GM21447 (cell line): ENCODE measurements at regions not wholly inside any gene's neighbourhood (a gene's known extent, or its start where the extent isn't known, plus 50 kb on each side); places are given as distances from the start of the nearest gene placed in this dataset.

Source experiments
- ATAC-seq: cut with Tn5 transposase; IDR thresholded peaks from one replicate; pipeline ENCODE4 v1.9.1; 2021; ENCODE audit not compliant: unreplicated experiment

DNA sequence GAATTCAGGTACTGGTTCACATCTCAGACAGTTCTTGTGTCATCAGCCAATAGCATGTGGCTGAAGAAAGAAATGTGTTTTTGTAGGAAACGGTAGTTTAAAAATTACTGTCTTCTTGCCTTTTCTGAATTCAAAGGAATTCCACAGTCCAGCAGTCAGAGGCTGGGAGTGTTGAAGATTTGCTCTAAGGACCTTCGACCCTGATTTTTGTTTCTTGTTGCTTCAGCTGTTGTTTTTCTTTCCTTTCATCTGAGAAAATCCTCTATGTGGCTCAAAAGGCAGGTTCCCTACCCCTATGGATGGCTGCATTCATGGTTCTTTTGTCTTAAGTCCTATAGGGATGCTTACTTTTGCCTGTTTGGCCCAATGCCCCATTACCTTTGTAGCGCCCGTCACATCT lies 304.9 kb downstream of the TMEM167A start:
- no peak for ATAC-seq

DNA sequence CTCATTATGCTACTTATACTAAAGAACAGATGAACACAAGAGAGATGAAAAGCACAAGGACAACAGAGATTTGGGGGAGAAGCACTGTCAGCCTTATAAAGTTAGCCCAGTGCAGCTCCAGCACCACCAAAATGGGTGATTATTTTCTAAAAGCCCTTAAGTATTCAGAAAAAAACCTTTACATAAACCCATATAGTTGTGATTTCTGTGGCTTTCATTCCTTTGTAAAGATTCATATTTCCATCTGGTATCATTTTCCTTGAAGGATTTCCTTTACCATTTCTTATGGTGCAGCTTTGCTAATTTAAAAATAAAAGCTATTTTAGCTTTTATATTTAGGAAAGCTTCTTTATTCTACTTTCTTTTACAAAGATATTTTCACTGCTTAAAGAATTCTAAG lies 311.0 kb downstream of the TMEM167A start:
- ATAC-seq, result no peak

DNA sequence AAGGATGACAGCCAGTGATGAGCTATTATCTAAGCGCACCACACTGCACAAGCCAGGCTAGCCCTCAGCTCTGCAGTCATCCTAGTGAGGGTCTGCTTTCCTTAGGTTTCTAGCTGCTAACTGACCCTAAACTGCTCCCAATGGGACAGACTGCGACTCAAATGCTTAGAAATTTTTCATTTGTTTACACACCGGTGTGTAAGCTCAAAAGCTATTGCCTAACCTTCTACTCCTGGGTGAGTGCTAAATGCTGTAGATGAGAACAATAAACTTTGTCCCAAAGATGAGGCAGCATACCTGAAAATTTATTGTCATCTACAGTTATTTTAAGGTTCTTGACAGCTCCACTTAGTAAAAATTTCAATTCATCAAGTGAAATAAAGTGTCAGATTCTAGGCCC lies 311.4 kb downstream of the TMEM167A start:
- ATAC-seq, result no peak

DNA sequence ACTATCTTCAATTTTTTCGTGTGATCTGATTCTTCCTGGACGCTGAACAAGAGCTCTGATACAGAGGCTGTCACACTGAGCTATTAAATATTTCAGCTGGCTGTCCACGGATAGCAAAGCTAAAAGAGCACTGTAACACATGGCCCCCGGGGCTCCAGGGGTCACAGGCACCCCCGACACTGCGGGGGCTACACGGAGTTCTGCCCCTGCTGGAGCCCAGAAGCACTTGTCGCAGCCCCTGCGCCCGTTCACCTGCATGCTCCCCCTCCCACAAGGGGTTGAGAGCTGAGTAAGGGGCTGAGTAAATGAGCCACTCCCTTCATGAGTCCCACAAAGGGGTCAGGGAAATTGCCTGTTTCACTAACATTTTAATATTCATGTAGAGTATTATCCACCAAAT lies 316.3 kb downstream of the TMEM167A start:
- ATAC-seq, result no peak

DNA sequence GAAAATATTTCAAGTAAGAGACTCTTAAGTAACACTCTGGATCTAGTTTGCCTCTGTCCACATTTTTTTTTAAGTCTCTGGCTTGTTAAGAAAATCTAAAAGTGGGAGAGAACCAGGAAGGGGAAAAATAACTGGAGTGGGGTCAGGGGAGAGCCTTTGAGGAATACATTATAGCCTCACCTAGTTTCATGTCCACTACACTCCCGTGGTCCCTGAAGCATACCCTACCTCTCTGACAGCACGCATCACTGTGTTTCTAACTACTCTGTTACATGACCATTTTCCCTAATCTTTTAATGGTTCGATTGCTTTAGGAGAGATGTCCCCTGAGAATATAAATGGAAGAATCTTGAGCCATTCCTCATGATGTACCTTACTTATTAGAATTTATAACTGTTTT lies 318.3 kb downstream of the TMEM167A start:
- no peak for ATAC-seq

DNA sequence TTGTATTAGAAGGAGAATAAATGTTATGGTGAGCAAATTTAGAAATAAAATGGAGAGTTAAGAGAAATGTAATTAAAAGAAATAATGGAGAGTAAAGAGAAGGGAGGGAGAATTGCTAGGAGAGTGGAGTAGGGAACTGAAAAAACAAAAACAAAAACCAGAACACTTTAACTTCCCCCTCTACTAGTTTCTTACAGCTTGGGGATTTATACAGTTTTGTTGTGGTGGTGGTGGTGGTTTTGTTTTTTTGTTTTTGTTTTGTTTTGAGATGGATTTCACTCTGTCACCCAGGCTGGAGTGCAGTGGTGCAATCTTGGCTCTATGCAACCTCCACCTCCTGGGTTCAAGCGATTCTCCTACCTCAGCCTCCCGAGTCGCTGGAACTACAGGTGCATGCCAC lies 322.4 kb downstream of the TMEM167A start:
- peak; percentile 95 for ATAC-seq

DNA sequence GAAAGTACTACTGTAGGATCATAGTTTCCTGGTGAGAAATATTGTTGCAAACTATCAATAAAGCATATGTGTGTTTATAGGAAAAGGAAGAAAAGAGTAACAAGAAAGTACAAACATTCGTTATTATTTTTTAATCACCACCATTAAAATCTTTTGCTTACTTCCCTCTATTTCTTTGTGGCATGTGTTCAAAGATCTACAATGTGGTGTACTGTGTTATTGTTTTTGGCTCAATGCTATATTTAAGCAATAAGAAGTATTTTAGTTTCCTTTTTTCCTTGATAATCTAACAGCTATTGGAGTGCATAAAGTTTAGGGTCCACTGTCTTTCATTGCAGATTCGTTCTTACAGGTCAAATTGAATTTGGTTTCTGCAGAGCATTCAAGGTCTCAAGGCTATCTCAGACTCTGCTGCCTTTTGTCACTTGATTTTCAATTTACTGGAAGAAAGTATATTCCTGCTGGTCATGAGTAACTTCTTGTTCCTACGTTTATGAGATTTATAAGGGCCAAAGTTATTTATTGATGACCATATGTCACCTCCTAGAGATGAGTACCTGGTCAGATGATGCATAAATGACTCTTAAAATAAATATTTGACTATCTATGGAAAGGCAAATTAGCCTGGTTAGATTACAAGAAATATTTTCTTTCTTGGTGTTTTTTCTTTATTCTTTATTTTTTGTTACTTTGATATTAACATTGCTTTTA lies 323.0 kb downstream of the TMEM167A start:
- ATAC-seq, result no peak

DNA sequence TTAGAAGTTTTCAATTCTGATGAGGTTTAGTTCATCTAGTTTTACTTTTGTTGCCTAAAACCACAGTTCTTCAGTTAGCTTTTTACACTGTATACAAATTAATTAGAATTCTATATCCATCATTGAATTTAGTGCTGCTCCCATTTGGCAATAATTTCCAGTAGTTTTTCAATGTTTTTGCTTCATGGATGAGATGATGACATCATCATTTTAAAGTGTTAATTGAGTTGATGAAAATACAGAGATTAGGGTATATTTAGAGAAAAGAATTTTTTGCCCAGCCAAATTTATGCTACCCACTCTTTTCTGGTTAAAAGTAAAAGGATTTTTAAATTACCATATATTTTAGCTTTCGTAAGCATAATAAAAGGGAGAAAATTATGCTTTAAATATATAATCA lies 323.8 kb downstream of the TMEM167A start:
- ATAC-seq, result no peak

DNA sequence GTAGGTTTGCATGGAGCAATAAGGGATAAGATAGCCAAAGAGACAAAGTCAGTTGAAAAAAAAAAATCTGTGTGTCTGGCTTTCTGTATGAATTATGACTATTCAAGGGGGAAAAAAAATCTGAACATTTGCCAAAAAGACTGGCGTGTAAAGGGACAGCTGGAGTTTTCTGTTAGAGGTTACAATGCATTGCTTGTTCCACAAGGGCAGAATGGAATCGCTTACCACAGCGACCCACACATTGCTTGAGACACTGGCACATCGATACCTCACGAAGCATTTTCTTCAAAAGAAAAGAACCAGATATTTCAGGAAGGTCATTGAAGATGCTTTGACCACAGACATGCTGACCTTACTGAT lies 327.8 kb downstream of the TMEM167A start:
- ATAC-seq, result no peak

DNA sequence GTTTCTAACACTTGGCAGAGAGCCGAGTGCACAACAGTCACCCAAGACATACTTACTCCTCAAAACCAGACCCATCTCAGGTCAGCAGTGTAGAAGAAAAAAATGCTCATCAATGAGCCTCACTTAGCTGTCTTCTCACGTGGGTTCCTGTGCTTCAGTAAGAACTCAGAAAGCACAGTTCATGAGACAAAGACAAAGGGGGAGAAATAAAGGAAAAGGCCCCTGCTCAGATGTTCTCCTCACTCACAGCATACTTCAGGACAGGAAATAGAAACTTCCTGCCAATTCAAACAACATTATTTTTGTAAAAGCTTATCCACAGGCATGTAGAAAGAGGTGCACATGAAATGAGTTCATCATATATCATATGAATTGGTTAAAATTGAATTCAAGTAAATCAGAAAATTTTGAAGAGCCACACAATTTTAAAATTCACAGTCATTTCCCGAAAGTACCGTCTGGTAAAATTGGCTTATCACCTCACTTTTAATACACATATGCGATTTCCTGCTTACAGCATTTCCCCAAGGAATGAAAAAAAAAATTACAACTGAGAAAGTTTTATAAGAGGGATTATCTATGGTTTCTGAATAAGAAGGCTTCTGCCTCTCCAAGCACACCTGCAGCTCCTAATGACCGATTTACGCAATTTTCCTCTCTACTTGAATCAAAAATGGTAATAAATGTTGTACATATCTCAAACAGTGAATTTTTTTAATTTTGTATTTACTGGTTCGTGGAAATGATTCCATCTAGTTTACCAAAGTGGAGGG lies 328.3 kb downstream of the TMEM167A start:
- no peak for ATAC-seq

DNA sequence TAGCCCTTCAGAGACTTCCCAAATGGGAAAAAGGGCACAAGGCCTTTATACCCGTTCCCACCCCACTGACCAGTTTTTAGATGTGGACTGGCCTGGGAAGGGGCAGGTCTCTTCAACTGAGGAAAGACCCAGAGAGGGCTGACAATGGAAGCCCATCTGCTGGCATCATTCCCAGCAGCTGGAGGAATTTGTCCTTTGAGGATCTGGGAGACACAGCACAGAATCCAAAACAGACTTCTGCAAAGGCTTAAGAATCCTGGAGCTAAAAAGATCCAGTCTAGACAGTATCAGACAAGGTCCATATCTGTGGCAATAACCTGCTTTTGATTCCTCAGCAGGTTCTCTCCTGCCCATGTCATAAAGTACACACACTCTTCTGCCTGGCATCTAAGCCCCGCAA lies 329.2 kb downstream of the TMEM167A start:
- no peak for ATAC-seq

DNA sequence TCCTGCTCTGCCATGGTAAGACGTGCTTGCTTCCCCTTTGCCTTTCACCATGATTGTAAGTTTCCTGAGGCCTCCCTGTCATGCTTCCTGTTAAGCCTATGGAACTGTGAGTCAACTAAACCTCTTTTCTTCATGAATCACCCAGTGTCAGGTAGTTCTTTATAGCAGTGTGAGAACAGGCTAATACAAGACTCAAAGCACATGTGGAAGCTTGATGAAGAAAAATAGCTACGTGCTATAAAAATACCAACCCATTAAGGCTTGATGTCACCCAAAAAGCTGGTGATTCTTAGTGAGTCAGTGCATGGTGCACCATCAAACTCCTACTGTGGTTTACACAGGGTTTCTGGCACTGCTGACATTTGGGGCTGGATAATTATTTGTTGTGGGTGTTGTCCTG lies 332.2 kb downstream of the TMEM167A start:
- no peak for ATAC-seq

DNA sequence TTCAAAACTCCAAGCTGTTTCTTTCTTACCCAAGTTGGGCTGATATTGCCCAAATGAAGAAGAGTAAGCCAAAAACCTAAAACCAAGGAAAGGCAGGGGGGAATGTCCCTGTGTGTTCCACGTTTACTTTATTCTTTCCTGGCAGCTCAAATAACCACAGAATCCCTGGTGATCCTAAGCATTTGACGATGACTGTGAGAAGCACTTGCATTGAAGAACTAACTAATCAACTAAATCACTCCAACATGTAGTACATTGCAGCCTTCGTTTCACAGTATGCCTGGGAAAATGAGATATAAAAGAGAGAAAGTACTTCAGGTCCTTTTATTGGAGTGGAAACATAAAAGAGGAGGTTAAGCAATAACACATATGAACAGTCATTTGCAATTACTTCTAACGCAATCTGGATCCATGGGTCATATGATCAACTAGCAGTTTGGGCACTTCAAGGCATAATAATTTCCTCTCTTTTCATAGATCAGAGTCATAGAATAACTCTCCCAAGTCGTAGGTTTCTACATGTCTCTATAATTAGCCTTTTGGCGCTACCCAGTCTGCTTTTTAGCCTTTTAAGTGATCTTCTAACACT lies 338.4 kb downstream of the TMEM167A start:
- ATAC-seq, result no peak

DNA sequence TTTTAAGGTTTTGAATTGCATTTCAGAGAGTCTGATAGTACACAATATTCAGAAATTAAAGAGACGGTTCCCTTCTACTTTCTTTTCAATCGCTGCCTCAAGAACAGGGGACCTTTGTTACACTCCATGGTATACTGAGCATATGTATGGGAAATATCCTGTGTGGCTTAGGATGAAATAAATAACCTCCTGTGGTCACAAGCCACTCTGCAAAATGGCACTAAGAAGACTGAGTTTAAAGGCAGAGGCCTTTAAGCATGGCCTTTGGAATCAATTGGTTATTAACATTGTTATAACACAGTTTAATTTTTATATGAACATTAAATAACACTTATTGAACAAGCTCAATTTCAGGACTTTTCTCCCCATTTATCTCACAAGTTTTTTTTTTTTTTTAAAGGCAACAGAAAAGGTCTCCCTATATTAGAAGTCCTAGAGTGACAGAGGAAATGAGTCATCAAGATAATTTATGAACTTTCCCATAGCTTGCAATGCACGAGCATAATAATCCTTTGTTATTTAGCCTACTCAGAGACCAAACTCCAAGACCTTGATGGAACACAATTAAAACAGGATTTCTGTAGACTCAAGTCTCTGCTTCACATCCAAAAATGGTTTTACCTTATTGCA lies 341.9 kb downstream of the TMEM167A start:
- no peak for ATAC-seq

DNA sequence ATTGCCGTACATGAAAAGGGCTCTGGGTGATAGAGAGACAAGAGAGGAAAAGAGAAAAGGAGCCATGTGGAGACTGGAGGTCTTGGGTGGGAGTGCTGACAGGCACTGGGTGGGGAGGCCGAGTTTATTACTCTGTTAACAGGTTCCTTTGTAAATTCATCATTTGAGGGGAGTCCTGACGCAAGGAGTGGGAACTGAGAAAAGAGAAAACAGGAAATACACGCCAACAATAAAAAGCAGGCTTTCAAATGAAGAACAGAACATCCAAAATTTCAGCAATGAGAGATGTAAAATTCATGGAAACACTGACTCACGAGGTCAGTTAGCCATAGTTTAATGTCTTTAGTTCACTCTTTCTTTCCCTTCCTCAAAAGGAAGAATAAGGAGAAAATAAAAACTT lies 342.8 kb downstream of the TMEM167A start:
- ATAC-seq, result no peak

DNA sequence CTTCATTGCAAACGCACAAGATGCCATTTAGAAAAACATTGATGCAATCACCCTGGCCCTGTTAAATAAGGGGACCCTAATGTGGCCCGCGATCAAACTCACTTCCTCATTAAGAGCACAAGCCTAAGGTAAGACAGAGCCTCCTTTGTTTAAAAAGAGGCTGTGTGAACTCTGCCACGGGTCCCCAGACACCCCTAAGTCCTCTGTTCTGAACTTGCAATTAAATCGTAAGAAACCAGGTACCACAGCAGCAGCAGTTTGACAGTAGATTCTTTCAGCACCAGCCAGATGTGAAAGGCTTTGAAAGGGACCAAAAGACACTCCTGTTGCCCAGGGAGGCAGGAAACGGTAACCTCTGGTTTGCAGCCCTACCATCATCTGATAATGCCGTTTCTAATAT lies 346.3 kb downstream of the TMEM167A start:
- ATAC-seq, result no peak

DNA sequence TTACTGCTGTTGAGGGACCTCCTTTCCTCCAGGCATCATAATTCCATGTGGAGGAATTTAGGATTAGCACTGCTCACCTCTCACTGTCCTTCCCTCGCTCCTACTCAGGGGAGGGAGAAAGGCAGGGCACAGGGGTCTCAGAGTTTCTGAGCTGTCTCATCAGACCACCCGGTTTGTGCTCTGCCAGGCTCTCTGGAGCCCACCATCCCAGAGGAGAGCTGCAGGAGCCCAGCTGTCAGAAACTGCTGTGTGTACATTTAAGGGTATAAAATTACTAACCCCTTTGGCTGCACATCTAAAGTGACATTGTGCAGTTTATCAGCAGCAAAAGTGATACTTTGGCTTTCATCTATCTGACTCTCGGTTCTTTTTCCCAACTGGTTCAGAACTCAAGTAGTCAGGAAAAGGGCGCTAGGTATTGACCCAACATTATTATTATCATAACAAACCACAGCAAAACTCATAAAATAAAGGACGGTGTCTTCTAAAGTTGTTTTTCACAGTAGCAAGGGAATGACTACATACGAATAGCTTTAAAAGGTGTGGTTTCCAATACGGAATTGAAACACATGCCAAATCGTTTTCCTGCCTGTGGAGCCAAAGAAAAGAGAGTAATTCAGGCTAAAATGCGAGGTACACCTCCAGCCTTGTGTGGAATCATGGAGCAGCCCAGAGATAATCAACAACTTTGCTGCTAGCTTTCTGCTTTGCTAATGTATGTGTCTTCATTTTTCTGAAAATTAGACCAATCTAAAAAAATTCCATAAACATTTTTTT lies 348.1 kb downstream of the TMEM167A start:
- no peak for ATAC-seq

DNA sequence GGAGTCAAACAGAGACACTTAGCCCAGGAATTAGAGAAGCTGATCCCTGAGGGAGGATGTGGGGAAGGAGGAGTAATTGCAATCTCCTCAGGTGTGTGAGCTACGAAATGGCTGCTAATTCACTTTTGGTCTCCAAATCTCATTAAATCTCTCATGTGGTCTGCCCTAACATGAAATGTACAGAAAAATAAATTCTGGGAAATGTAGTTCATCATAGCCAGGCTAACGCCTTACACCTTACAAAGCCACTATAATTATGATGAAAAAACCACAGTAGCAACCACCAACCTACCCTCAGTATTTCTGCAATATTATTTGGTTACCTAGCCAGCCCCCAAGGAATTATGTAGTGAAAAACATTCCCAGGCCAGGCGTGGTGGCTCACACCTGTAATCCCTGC lies 354.0 kb downstream of the TMEM167A start:
- no peak for ATAC-seq

DNA sequence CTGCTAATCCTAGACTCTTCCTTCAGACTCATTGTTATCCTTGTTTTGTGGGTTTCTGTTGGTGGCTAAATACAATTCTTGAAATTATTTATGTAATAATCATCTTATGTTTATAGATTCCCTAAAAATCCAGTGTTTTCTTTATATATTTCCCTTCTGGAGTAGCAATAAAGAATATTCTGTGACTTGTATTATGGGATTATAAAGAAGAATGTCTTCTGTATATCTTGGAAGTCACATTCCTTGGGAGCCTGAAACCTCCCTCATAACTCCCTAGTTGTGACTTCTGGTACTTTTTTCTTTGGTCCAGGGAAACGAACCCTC lies 356.1 kb downstream of the TMEM167A start:
- ATAC-seq, result no peak

DNA sequence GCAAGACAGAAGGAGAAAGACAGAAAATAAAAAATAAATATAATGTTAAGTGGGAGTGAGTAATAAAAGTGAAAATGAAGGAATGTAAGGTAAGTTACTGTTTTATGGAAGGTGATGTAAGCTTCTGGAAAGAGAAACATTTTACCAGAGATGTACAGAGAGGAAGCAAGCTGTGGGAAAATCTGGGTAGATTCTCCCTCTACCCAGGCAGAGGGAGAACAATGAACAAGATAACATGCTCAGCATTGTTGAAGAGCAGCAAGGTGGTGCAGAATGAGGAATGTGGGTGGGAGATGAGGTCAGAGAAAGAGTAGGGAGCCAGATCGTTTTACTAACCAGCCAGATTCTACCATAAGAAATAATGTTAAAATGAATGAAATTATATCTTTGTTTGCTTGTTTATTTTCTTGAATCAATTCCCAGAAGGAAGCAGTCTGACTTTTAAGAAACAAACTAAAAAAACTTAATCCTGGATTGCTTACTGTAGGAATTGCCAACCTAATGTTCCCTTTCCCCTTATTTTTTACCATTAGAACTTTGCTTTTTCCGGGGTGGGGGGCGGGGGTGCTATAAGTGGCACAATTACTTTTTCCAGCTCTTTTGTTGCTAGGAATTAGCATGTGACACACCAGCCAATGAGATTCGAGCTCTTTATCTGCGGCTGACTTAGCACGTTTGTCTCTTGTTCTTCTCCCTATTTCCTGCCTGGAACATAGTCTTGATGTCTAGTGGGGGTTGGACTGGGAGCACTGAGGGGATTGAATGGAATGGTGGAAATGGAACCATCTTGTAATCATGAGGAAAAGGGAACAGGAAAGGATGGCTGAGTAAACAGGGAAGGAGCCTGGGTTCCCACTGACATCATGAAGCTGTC lies 356.7 kb downstream of the TMEM167A start:
- no peak for ATAC-seq
